Dermis blood vessel endothelial cell (primary cell): ENCODE measurements at regions not wholly inside any gene's neighbourhood (a gene's known extent, or its start where the extent isn't known, plus 50 kb on each side); places are given as distances from the start of the nearest gene placed in this dataset.

ENCODE experiments used
- DNase-seq: peaks from one replicate; pipeline ENCODE4 v3.0.0; 2010

DNA sequence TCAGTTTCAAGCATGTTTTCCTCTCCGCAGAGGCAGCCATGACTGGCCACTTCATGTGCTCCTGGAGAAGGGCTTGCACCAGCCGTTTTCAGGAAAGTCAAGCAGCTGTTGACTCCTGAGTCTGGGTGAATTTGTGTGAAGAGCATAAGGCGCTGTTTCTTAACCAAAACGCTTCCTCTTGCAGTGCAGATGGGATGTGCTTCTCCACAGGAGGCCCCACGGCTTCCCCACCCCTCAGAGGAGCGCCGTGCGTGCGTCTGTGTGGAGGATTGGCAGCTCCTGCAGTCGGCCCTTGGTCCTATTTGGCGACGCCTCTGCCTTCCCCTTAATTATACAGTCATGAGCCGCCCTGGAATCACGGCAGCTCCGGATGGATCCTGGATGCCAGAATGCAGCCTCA lies 54.1 kb upstream of the B3GAT1 start:
- DNase-seq: no peak

- DNase-seq: no peak
Observed at GRCh38 chr11:134464981-134465730, 53.1 kb upstream of the B3GAT1 start.

GRCh38 chr11:134464196-134464595 lies 52.2 kb upstream of the B3GAT1 start:
- no peak for DNase-seq

- no peak for DNase-seq
Observed at GRCh38 chr11:134463716-134464115, 51.7 kb upstream of the B3GAT1 start.
